Liver (tissue), 8 donors: ENCODE measurements at regions not wholly inside any gene's neighbourhood (a gene's known extent, or its start where the extent isn't known, plus 50 kb on each side); places are given as distances from the start of the nearest gene placed in this dataset.

Source experiments
- DNase-seq: peaks from one replicate; pipeline ENCODE4 v3.0.0-alpha.2; 2017; ENCODE audit warnings: low spot score
- H3K27ac ChIP-seq, 2 donors: one replicate each; pipeline ENCODE4 v1.7.0; 2013; ENCODE audit warnings: inconsistent platforms in 2 of 2, low read length in 2 of 2, control low read depth in 1 of 2, low read depth in 1 of 2, mild to moderate bottlenecking in 1 of 2
- H3K27me3 ChIP-seq, 4 donors: one replicate each; pipeline versions ENCODE4 v1.6.1 to v1.7.0; 2013; ENCODE audit warnings: low read length in 3 of 4, inconsistent platforms in 1 of 4, mild to moderate bottlenecking in 1 of 4, moderate library complexity in 1 of 4; ENCODE audit not compliant: control insufficient read depth in 4 of 4, insufficient read depth in 4 of 4
- H3K36me3 ChIP-seq, 4 donors: one replicate each; pipeline versions ENCODE4 v1.6.1 to v1.7.0; 2013; ENCODE audit warnings: low read length in 3 of 4, mild to moderate bottlenecking in 3 of 4, low read depth in 1 of 4, moderate library complexity in 1 of 4; ENCODE audit not compliant: control insufficient read depth in 4 of 4, insufficient read depth in 3 of 4
- H3K4me1 ChIP-seq, 4 donors: one replicate each; pipeline versions ENCODE4 v1.6.1 to v1.7.0; 2013; ENCODE audit warnings: low read length in 3 of 4, mild to moderate bottlenecking in 3 of 4, moderate library complexity in 1 of 4; ENCODE audit not compliant: control insufficient read depth in 4 of 4, insufficient read depth in 4 of 4
- H3K4me3 ChIP-seq, 3 donors: one replicate each; pipeline versions ENCODE4 v1.6.1 to v1.7.0; 2013; ENCODE audit warnings: low read length in 3 of 3, control low read depth in 1 of 3, low read depth in 1 of 3, mild to moderate bottlenecking in 1 of 3
- H3K9ac ChIP-seq, 2 donors: one replicate each; pipeline ENCODE4 v1.7.0; 2013; ENCODE audit warnings: low read length in 2 of 2, mild to moderate bottlenecking in 2 of 2, moderate library complexity in 2 of 2, control low read depth in 1 of 2, low read depth in 1 of 2
- H3K9me3 ChIP-seq, 4 donors: one replicate each; pipeline versions ENCODE4 v1.6.1 to v1.7.0; 2013; ENCODE audit warnings: low read length in 3 of 4; ENCODE audit not compliant: control insufficient read depth in 4 of 4
- EGR1 ChIP-seq, 2 donors: IDR thresholded peaks; 2 replicates each; pipeline ENCODE4 v1.6.1; 2016 to 2018; ENCODE audit warnings: antibody characterized with exemption in 2 of 2, low read depth in 2 of 2
- FOXA1 ChIP-seq: IDR thresholded peaks from 2 replicates; pipeline ENCODE4 v1.6.1; 2016; ENCODE audit warnings: antibody characterized with exemption
- FOXA2 ChIP-seq: IDR thresholded peaks from 2 replicates; pipeline ENCODE4 v1.6.1; 2016; ENCODE audit warnings: antibody characterized with exemption
- GABPA ChIP-seq, 2 donors: IDR thresholded peaks in 1 of 2; conservative IDR thresholded peaks in 1 of 2; 2 replicates each; pipeline ENCODE4 v1.6.1; 2016; ENCODE audit warnings: antibody characterized with exemption in 2 of 2, mild to moderate bottlenecking in 1 of 2, moderate library complexity in 1 of 2
- HNF4A ChIP-seq, 2 donors: conservative IDR thresholded peaks; 2 replicates each; pipeline ENCODE4 v1.6.1; 2016; ENCODE audit warnings: antibody characterized with exemption in 2 of 2, mild to moderate bottlenecking in 2 of 2
- HNF4G ChIP-seq: IDR thresholded peaks from 2 replicates; pipeline ENCODE4 v1.6.1; 2016; ENCODE audit warnings: antibody characterized with exemption
- JUND ChIP-seq, 2 donors: IDR thresholded peaks; 2 replicates each; pipeline ENCODE4 v1.6.1; 2016; ENCODE audit warnings: antibody characterized with exemption in 2 of 2
- NR2F2 ChIP-seq: IDR thresholded peaks from 2 replicates; pipeline ENCODE4 v1.6.1; 2016; ENCODE audit warnings: antibody characterized with exemption
- RAD21 ChIP-seq, 2 donors: IDR thresholded peaks; 2 replicates each; pipeline ENCODE4 v1.6.1; 2016; ENCODE audit warnings: antibody characterized with exemption in 2 of 2, mild to moderate bottlenecking in 2 of 2
- RXRA ChIP-seq, 2 donors: IDR thresholded peaks; 2 replicates each; pipeline ENCODE4 v1.6.1; 2017 to 2018; ENCODE audit warnings: antibody characterized with exemption in 2 of 2, mild to moderate bottlenecking in 1 of 2
- SP1 ChIP-seq: IDR thresholded peaks from 2 replicates; pipeline ENCODE4 v1.6.1; 2018; ENCODE audit warnings: antibody characterized with exemption, mild to moderate bottlenecking
- TAF1 ChIP-seq: conservative IDR thresholded peaks from 2 replicates; pipeline ENCODE4 v1.6.1; 2016; ENCODE audit warnings: antibody characterized with exemption, mild to moderate bottlenecking
- YY1 ChIP-seq: IDR thresholded peaks from 2 replicates; pipeline ENCODE4 v1.6.1; 2016; ENCODE audit warnings: antibody characterized with exemption, mild to moderate bottlenecking
- WGBS: extraction: QIAGEN DNeasy Blood & Tissue Kit; methylation state at CpG from one replicate; pipeline ENCODE4 v1.1.7; 2013; 5-methylcytosine and 5-hydroxymethylcytosine counted together
- TF ChIP-seq, protein P1 (sequence below): IDR thresholded peaks from 2 replicates; pipeline ENCODE4 v1.6.1; 2016; ENCODE audit warnings: antibody characterized with exemption
- TF ChIP-seq, protein P2 (sequence below): IDR thresholded peaks from 2 replicates; pipeline ENCODE4 v1.6.1; 2016; ENCODE audit warnings: antibody characterized with exemption
- TF ChIP-seq, protein P3 (sequence below): IDR thresholded peaks from 2 replicates; pipeline ENCODE4 v1.6.1; 2016; ENCODE audit warnings: antibody characterized with exemption, mild to moderate bottlenecking
- TF ChIP-seq, protein P4 (sequence below): IDR thresholded peaks from 2 replicates; pipeline ENCODE4 v1.6.1; 2016; ENCODE audit warnings: antibody characterized with exemption
- TF ChIP-seq, protein P5 (sequence below): fragments of 150-350 bp; IDR thresholded peaks from 2 replicates; pipeline ENCODE4 v1.5.1; 2017; ENCODE audit warnings: improper control_type of control experiment, low read depth, low read length; ENCODE audit not compliant: missing input control
- donor health status: healthy.
- donor health status: healthy.
- donor health status: healthy.
- donor health status: healthy.
- donor health status: healthy.

DNA sequence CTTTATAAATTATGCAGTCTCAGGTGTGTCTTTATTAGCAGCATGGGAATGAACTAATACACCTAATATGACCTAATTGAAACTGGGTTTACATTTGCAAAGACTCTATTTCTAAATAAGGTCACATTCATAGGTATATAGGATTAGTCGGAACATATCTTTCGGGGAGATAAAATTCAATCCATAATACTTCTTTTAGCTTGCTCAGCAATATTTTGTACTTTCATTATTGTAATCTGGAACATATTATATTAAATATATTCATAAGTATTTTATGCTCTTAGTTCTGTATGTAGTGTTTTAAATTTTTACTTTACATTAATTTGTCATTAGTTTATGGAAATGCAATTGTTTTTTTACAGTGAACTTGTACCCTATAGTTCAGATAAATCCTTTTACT, 927.7 kb downstream of the CCDC85A start:
- H3K9me3 ChIP-seq: peaks cover 0 to 6% (median 4%) of the 10 kb centered on the region in 4 donors
- TF ChIP-seq, protein P1, sequence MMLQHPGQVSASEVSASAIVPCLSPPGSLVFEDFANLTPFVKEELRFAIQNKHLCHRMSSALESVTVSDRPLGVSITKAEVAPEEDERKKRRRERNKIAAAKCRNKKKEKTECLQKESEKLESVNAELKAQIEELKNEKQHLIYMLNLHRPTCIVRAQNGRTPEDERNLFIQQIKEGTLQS: no peak
- H3K9ac ChIP-seq: no peak overlapping the region
- no peaks in the 10 kb centered on the region for H3K36me3 ChIP-seq
- 97% methylated on average over 2 of the region's 2 CpGs for WGBS
- H3K4me3 ChIP-seq: no peak overlapping the region
- no peaks in the 10 kb centered on the region for H3K27me3 ChIP-seq
- H3K27ac ChIP-seq: no peak overlapping the region
- peaks cover 0 to 4% (median 0%) of the 10 kb centered on the region in 4 donors for H3K4me1 ChIP-seq
- no peak for DNase-seq

DNA sequence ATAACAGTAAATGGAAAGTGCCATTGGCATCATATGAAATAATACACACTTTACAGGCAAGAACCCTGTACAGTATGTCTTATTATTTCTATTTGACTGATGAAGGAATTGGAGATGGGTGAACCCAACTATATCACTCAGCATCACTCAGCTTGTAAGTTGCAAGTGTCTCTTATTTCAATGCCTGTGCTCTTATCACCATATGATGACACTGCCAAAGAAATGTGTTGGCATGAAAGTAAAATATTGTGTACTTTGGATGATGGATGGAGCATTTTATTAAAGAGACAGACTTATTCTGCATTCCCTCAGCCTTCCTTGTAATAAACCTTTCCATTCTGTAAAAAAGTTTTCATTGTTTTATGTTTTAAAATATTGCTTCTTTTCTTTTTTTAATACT, 927.5 kb upstream of the VRK2 start:
- no peak overlapping the region for H3K9ac ChIP-seq
- no peak overlapping the region for H3K27ac ChIP-seq
- no peaks in the 10 kb centered on the region for H3K27me3 ChIP-seq
- TF ChIP-seq FOXA1 (no peak), YY1 (no peak), HNF4G (no peak), JUND (IDR thresholded peaks at IDR 0.05) (no peak), RXRA (IDR thresholded peaks at IDR 0.05) (no peak), TAF1 (no peak), SP1 (no peak), FOXA2 (no peak), NR2F2 (no peak), EGR1 (IDR thresholded peaks at IDR 0.05; ENCODE audit: low read depth in 2 of 2) (no peak), GABPA (IDR thresholded peaks at IDR 0.05 in 1 of 2, conservative IDR thresholded peaks at IDR 0.05 in 1 of 2) (no peak), RAD21 (IDR thresholded peaks at IDR 0.05) (no peak), HNF4A (conservative IDR thresholded peaks at IDR 0.05) (no peak)
- TF ChIP-seq, protein P2, sequence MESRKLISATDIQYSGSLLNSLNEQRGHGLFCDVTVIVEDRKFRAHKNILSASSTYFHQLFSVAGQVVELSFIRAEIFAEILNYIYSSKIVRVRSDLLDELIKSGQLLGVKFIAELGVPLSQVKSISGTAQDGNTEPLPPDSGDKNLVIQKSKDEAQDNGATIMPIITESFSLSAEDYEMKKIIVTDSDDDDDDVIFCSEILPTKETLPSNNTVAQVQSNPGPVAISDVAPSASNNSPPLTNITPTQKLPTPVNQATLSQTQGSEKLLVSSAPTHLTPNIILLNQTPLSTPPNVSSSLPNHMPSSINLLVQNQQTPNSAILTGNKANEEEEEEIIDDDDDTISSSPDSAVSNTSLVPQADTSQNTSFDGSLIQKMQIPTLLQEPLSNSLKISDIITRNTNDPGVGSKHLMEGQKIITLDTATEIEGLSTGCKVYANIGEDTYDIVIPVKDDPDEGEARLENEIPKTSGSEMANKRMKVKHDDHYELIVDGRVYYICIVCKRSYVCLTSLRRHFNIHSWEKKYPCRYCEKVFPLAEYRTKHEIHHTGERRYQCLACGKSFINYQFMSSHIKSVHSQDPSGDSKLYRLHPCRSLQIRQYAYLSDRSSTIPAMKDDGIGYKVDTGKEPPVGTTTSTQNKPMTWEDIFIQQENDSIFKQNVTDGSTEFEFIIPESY: no peak
- TF ChIP-seq, protein P3, sequence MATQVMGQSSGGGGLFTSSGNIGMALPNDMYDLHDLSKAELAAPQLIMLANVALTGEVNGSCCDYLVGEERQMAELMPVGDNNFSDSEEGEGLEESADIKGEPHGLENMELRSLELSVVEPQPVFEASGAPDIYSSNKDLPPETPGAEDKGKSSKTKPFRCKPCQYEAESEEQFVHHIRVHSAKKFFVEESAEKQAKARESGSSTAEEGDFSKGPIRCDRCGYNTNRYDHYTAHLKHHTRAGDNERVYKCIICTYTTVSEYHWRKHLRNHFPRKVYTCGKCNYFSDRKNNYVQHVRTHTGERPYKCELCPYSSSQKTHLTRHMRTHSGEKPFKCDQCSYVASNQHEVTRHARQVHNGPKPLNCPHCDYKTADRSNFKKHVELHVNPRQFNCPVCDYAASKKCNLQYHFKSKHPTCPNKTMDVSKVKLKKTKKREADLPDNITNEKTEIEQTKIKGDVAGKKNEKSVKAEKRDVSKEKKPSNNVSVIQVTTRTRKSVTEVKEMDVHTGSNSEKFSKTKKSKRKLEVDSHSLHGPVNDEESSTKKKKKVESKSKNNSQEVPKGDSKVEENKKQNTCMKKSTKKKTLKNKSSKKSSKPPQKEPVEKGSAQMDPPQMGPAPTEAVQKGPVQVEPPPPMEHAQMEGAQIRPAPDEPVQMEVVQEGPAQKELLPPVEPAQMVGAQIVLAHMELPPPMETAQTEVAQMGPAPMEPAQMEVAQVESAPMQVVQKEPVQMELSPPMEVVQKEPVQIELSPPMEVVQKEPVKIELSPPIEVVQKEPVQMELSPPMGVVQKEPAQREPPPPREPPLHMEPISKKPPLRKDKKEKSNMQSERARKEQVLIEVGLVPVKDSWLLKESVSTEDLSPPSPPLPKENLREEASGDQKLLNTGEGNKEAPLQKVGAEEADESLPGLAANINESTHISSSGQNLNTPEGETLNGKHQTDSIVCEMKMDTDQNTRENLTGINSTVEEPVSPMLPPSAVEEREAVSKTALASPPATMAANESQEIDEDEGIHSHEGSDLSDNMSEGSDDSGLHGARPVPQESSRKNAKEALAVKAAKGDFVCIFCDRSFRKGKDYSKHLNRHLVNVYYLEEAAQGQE: no peak
- TF ChIP-seq, protein P1: no peak
- TF ChIP-seq, protein P4, sequence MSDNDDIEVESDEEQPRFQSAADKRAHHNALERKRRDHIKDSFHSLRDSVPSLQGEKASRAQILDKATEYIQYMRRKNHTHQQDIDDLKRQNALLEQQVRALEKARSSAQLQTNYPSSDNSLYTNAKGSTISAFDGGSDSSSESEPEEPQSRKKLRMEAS: no peak
- TF ChIP-seq, protein P5, sequence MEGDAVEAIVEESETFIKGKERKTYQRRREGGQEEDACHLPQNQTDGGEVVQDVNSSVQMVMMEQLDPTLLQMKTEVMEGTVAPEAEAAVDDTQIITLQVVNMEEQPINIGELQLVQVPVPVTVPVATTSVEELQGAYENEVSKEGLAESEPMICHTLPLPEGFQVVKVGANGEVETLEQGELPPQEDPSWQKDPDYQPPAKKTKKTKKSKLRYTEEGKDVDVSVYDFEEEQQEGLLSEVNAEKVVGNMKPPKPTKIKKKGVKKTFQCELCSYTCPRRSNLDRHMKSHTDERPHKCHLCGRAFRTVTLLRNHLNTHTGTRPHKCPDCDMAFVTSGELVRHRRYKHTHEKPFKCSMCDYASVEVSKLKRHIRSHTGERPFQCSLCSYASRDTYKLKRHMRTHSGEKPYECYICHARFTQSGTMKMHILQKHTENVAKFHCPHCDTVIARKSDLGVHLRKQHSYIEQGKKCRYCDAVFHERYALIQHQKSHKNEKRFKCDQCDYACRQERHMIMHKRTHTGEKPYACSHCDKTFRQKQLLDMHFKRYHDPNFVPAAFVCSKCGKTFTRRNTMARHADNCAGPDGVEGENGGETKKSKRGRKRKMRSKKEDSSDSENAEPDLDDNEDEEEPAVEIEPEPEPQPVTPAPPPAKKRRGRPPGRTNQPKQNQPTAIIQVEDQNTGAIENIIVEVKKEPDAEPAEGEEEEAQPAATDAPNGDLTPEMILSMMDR: no peak
- no peaks in the 10 kb centered on the region for H3K9me3 ChIP-seq
- DNase-seq: no peak
- H3K36me3 ChIP-seq: no peaks in the 10 kb centered on the region
- H3K4me3 ChIP-seq: no peak overlapping the region
- no peaks in the 10 kb centered on the region for H3K4me1 ChIP-seq
